IMR-90 (cell line): ENCODE measurements at regions not wholly inside any gene's neighbourhood (a gene's known extent, or its start where the extent isn't known, plus 50 kb on each side); places are given as distances from the start of the nearest gene placed in this dataset.

Experiments used
- ATAC-seq: fragments of 200-7000 bp; cut with Tn5 transposase; 2 replicates; pipeline ENCODE4 v1.9.1; 2020; ENCODE audit warnings: low read depth, mild to moderate bottlenecking, moderate library complexity
- BruUV-seq: library from RNA; stranded (reverse); fragments of 400-500 nt; replicated peaks from 2 replicates; lab custom pipeline; 2021; lab: Mats Ljungman, UMichigan
- CTCF ChIA-PET: fragments of 300-600 bp; formaldehyde crosslinking; extraction: SDS; loops from one replicate; lab custom pipeline; 2021; ENCODE audit warnings: antibody characterized with exemption; lab: Yijun Ruan, JAX
- POLR2A ChIA-PET: fragments of 300-600 bp; sonication (Branson Sonifier 250); formaldehyde crosslinking; loops from one replicate; lab custom pipeline; 2022; ENCODE audit warnings: antibody characterized with exemption; ENCODE audit not compliant: unreplicated experiment; lab: Charles Lee
- DNase-seq: peaks from one replicate; pipeline ENCODE4 v3.0.0; 2013
- H2AFZ ChIP-seq: replicated peaks from 2 replicates; pipeline ENCODE3; 2013; ENCODE audit warnings: low read length, mild to moderate bottlenecking; ENCODE audit not compliant: poor library complexity
- H2AK5ac ChIP-seq: 2 replicates; pipeline ENCODE4 v1.6.1; 2013; ENCODE audit warnings: low read depth, low read length, inconsistent platforms
- H2AK9ac ChIP-seq: replicated peaks from 2 replicates; pipeline ENCODE3; 2013; ENCODE audit warnings: mild to moderate bottlenecking, low read depth, low read length, moderate library complexity; ENCODE audit not compliant: poor library complexity
- H2BK120ac ChIP-seq: 2 replicates; pipeline ENCODE4 v1.6.1; 2013; ENCODE audit warnings: low read depth, low read length, inconsistent platforms
- H2BK15ac ChIP-seq: 3 replicates; pipeline ENCODE4 v1.6.1; 2013; ENCODE audit warnings: low read depth, low read length, inconsistent platforms
- H2BK20ac ChIP-seq: 2 replicates; pipeline ENCODE4 v1.6.1; 2013; ENCODE audit warnings: low read depth, mild to moderate bottlenecking, inconsistent platforms, low read length, moderate library complexity
- H2BK5ac ChIP-seq: 2 replicates; pipeline ENCODE4 v1.6.1; 2013; ENCODE audit warnings: mild to moderate bottlenecking, low read depth, low read length, inconsistent platforms; ENCODE audit not compliant: poor library complexity, severe bottlenecking
- H3K14ac ChIP-seq: replicated peaks from 2 replicates; pipeline ENCODE4 v1.6.1; 2013; ENCODE audit warnings: low read depth, low read length, inconsistent platforms
- H3K18ac ChIP-seq: 2 replicates; pipeline ENCODE4 v1.6.1; 2013; ENCODE audit warnings: low read depth, low read length, control low read depth
- H3K23ac ChIP-seq: 2 replicates; pipeline ENCODE4 v1.6.1; 2013; ENCODE audit warnings: low read depth, low read length, inconsistent platforms
- H3K27ac ChIP-seq: 2 replicates; pipeline ENCODE4 v1.5.1; 2013; ENCODE audit warnings: mild to moderate bottlenecking, control low read depth, low read length; ENCODE audit not compliant: insufficient read depth
- H3K27me3 ChIP-seq: 2 replicates; pipeline ENCODE4 v1.6.1; 2013; ENCODE audit warnings: low read length; ENCODE audit not compliant: control insufficient read depth, insufficient read depth
- H3K36me3 ChIP-seq: 2 replicates; pipeline ENCODE4 v1.6.1; 2013; ENCODE audit warnings: low read length, mixed read lengths; ENCODE audit not compliant: control insufficient read depth, insufficient read depth
- H3K4ac ChIP-seq: 2 replicates; pipeline ENCODE4 v1.6.1; 2013; ENCODE audit warnings: low read depth, low read length, inconsistent platforms
- H3K4me1 ChIP-seq: 2 replicates; pipeline ENCODE4 v1.6.1; 2013; ENCODE audit warnings: low read length, mixed read lengths; ENCODE audit not compliant: control insufficient read depth, insufficient read depth
- H3K4me2 ChIP-seq: 2 replicates; pipeline ENCODE4 v1.6.1; 2013; ENCODE audit warnings: low read depth, mild to moderate bottlenecking, control low read depth, low read length, moderate library complexity
- H3K4me3 ChIP-seq: 2 replicates; pipeline ENCODE4 v1.5.1; 2013; ENCODE audit warnings: low read depth, mild to moderate bottlenecking, control low read depth, low read length, moderate library complexity; ENCODE audit not compliant: insufficient read depth
- H3K56ac ChIP-seq: 2 replicates; pipeline ENCODE4 v1.6.1; 2013; ENCODE audit warnings: low read length, inconsistent platforms; ENCODE audit not compliant: insufficient read depth; ENCODE audit errors: extremely low read depth
- H3K79me1 ChIP-seq, 2 experiments: 2 replicates each; pipeline ENCODE4 v1.6.1; 2013; ENCODE audit warnings: low read length in 2 of 2, inconsistent platforms in 1 of 2, low read depth in 1 of 2
- H3K9ac ChIP-seq: 2 replicates; pipeline ENCODE4 v1.6.1; 2013; ENCODE audit warnings: low read depth, low read length, control low read depth
- H3K9me1 ChIP-seq: 2 replicates; pipeline ENCODE4 v1.6.1; 2013; ENCODE audit warnings: low read length, inconsistent platforms; ENCODE audit not compliant: insufficient read depth
- H3K9me3 ChIP-seq: 2 replicates; pipeline ENCODE4 v1.6.1; 2013; ENCODE audit warnings: low read length; ENCODE audit not compliant: control insufficient read depth, insufficient read depth
- H4K20me1 ChIP-seq: 2 replicates; pipeline ENCODE4 v1.6.1; 2013; ENCODE audit warnings: low read length, inconsistent platforms; ENCODE audit not compliant: insufficient read depth
- H4K5ac ChIP-seq: 2 replicates; pipeline ENCODE4 v1.6.1; 2013; ENCODE audit warnings: mild to moderate bottlenecking, low read depth, low read length, control low read depth
- H4K8ac ChIP-seq, 2 experiments: 2 replicates each; pipeline ENCODE4 v1.6.1; 2013; ENCODE audit warnings: low read depth in 2 of 2, low read length in 2 of 2, control low read depth in 1 of 2, inconsistent platforms in 1 of 2
- H4K91ac ChIP-seq: 2 replicates; pipeline ENCODE4 v1.6.1; 2013; ENCODE audit warnings: low read depth, low read length, inconsistent platforms; ENCODE audit not compliant: insufficient read depth
- BHLHE40 ChIP-seq: fragments of 150-350 bp; IDR thresholded peaks from 2 replicates; pipeline ENCODE4 v1.6.1; 2016; ENCODE audit warnings: mild to moderate bottlenecking, low read depth, low read length
- CEBPB ChIP-seq: IDR thresholded peaks from 2 replicates; pipeline ENCODE4 v1.6.1; 2012; ENCODE audit warnings: low read depth, low read length, improper control_type of control experiment
- CHD1 ChIP-seq: IDR thresholded peaks from 2 replicates; pipeline ENCODE4 v1.6.1; 2012; ENCODE audit warnings: low read depth, low read length, improper control_type of control experiment
- FOS ChIP-seq: fragments of 150-350 bp; IDR thresholded peaks from 2 replicates; pipeline ENCODE4 v1.6.1; 2016; ENCODE audit warnings: low read depth, low read length
- MAFK ChIP-seq: IDR thresholded peaks from 2 replicates; pipeline ENCODE4 v1.6.1; 2012; ENCODE audit warnings: low read depth, low read length, improper control_type of control experiment
- MAZ ChIP-seq: IDR thresholded peaks from 2 replicates; pipeline ENCODE4 v1.6.1; 2012; ENCODE audit warnings: low read depth, mild to moderate bottlenecking, low read length, improper control_type of control experiment, moderate library complexity, borderline replicate concordance
- MXI1 ChIP-seq: IDR thresholded peaks from 2 replicates; pipeline ENCODE4 v1.6.1; 2012; ENCODE audit warnings: low read depth, mild to moderate bottlenecking, low read length, moderate library complexity, borderline replicate concordance
- NFE2L2 ChIP-seq: fragments of 150-350 bp; IDR thresholded peaks from 2 replicates; pipeline ENCODE4 v1.6.1; 2016; ENCODE audit warnings: low read depth, mild to moderate bottlenecking, low read length
- POLR2A ChIP-seq: IDR thresholded peaks from 2 replicates; pipeline ENCODE4 v1.6.1; 2012; ENCODE audit warnings: mild to moderate bottlenecking, low read depth, low read length
- RAD21 ChIP-seq: IDR thresholded peaks from 2 replicates; pipeline ENCODE4 v1.6.1; 2012; ENCODE audit warnings: low read length, improper control_type of control experiment
- RCOR1 ChIP-seq: IDR thresholded peaks from 2 replicates; pipeline ENCODE4 v1.6.1; 2012; ENCODE audit warnings: mild to moderate bottlenecking, low read length, improper control_type of control experiment; ENCODE audit not compliant: insufficient replicate concordance
- RFX5 ChIP-seq: IDR thresholded peaks from 2 replicates; pipeline ENCODE4 v1.8.0; 2012; ENCODE audit warnings: low read depth, mild to moderate bottlenecking, low read length, moderate library complexity
- SMC3 ChIP-seq: fragments of 150-350 bp; IDR thresholded peaks from 2 replicates; pipeline ENCODE4 v1.6.1; 2016; ENCODE audit warnings: low read depth, mild to moderate bottlenecking, antibody characterized with exemption, low read length, moderate library complexity
- WGBS, 2 experiments: methylation state at CpG; one replicate each; pipeline versions ENCODE4 v1.1.5 to v1.1.7; 2013; ENCODE audit warnings: missing lambda C conversion rate in 2 of 2; ENCODE audit not compliant: insufficient read length in 1 of 2; ENCODE audit errors: extremely low coverage in 2 of 2; 5-methylcytosine and 5-hydroxymethylcytosine counted together
- dilution Hi-C: fragments of 300-500 bp; cut with HindIII; formaldehyde crosslinking; loops from one replicate; pipeline ENCODE4 v1.14.3; 2018; ENCODE audit warnings: low sequenced_read_pairs; ENCODE audit not compliant: unreplicated experiment
- in situ Hi-C: fragments of 300-500 bp; cut with MboI; formaldehyde crosslinking; loops from 3 replicates; pipeline ENCODE4 v1.14.3; 2019; ENCODE audit warnings: low sequenced_read_pairs, inconsistent platforms, mixed read lengths
- intact Hi-C: fragments of 100-400 bp; cut with micrococcal nuclease; formaldehyde crosslinking; loops from 2 replicates; pipeline ENCODE4 v1.10.0; 2022
- TF ChIP-seq, protein P1 (sequence below): fragments of 150-350 bp; IDR thresholded peaks from 2 replicates; pipeline ENCODE4 v1.6.1; 2017; ENCODE audit warnings: mild to moderate bottlenecking, antibody characterized with exemption, low read length, low read depth
- TF ChIP-seq, protein P2 (sequence below): conservative IDR thresholded peaks from 2 replicates; pipeline ENCODE4 v1.5.1; 2012; ENCODE audit warnings: mild to moderate bottlenecking, low read depth, low read length, improper control_type of control experiment
- TF ChIP-seq, protein P3 (sequence below): fragments of 150-350 bp; IDR thresholded peaks from 2 replicates; pipeline ENCODE4 v1.6.1; 2016; ENCODE audit warnings: low read depth, mild to moderate bottlenecking, low read length, moderate library complexity, borderline replicate concordance

DNA sequence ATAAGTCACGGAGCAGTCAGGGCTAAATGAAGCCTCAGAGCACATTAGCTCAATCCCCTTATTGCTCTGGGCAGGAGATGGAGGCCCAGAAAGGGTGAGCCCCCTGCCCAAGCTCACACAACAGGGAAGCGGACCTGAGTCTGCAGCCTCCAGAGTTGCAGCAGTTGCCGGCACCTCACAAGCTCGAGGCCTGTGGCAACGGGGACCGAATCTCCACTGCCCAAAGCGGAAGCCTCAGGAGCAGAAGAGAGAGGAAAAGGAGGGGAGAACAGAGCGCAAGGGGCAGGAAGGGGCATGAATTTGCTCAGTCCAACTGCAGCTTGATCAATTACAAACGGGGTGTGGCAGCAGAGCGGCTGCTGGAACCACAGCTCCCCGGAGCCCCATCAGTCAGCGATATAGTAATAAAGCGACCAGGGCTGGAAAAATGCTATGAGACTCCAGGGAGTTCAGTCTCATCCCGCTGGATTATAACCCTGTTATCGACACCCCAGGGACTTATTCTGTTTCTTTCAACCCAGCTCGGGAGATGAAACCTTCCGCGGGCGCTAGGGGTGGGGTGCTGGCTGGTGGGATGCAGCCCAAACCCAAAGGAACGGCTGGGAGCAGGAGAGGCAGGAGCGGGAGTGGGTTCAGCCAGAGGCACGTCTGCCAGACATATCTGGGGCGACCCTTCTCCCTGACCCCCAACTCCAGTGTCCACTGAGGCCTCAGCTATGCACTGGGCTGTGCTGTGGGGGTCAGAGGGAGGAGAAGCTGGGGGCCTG is 219.7 kb upstream of the LINGO1 start:
- Histone ChIP-seq H3K9ac (no peak overlapping the region), H3K79me1 (no peaks in the 10 kb centered on the region), H3K9me1 (no peaks in the 10 kb centered on the region), H3K18ac (no peak overlapping the region), H3K27me3 (peaks cover 53% of the 10 kb centered on the region), H3K4me1 (no peaks in the 10 kb centered on the region), H4K20me1 (no peaks in the 10 kb centered on the region), H3K27ac (no peak overlapping the region), H2BK120ac (no peak overlapping the region), H3K4me2 (no peak overlapping the region), H3K4ac (no peak overlapping the region), H2BK15ac (no peak overlapping the region), H4K91ac (no peak overlapping the region), H3K23ac (no peak overlapping the region), H2BK5ac (no peak overlapping the region), H2AFZ (no peak overlapping the region), H2BK20ac (no peak overlapping the region), H4K8ac (no peak overlapping the region), H2AK9ac (no peak overlapping the region), H3K56ac (no peak overlapping the region), H3K9me3 (peaks cover 1% of the 10 kb centered on the region; the same call in 1 of the 2 replicates), H3K36me3 (no peaks in the 10 kb centered on the region), H3K14ac (no peak overlapping the region), H2AK5ac (no peak overlapping the region), H3K4me3 (no peak overlapping the region), H4K5ac (no peak overlapping the region)
- dilution Hi-C loops = no loop called here
- in situ Hi-C loops = no loop called here
- CTCF ChIA-PET = no interaction called here
- POLR2A ChIA-PET = no interaction called here
- WGBS, 2 experiments = 45% methylated on average over 6 of the region's 23 CpGs; no CpG with 5 or more reads in 1 of the 2 experiments
- DNase-seq (no peak), ATAC-seq (no peak)
- intact Hi-C loops = no loop called here
- no TSS peak for BruUV-seq
- no peak for TF ChIP-seq MAFK
- TF ChIP-seq CEBPB = no peak
- no peak for TF ChIP-seq RCOR1
- no peak for TF ChIP-seq SMC3
- TF ChIP-seq, protein P1, sequence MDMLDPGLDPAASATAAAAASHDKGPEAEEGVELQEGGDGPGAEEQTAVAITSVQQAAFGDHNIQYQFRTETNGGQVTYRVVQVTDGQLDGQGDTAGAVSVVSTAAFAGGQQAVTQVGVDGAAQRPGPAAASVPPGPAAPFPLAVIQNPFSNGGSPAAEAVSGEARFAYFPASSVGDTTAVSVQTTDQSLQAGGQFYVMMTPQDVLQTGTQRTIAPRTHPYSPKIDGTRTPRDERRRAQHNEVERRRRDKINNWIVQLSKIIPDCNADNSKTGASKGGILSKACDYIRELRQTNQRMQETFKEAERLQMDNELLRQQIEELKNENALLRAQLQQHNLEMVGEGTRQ = no peak
- TF ChIP-seq, protein P2, sequence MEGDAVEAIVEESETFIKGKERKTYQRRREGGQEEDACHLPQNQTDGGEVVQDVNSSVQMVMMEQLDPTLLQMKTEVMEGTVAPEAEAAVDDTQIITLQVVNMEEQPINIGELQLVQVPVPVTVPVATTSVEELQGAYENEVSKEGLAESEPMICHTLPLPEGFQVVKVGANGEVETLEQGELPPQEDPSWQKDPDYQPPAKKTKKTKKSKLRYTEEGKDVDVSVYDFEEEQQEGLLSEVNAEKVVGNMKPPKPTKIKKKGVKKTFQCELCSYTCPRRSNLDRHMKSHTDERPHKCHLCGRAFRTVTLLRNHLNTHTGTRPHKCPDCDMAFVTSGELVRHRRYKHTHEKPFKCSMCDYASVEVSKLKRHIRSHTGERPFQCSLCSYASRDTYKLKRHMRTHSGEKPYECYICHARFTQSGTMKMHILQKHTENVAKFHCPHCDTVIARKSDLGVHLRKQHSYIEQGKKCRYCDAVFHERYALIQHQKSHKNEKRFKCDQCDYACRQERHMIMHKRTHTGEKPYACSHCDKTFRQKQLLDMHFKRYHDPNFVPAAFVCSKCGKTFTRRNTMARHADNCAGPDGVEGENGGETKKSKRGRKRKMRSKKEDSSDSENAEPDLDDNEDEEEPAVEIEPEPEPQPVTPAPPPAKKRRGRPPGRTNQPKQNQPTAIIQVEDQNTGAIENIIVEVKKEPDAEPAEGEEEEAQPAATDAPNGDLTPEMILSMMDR = no peak
- TF ChIP-seq CHD1 = no peak
- TF ChIP-seq MAZ = no peak
- no peak for TF ChIP-seq RFX5
- no peak for TF ChIP-seq POLR2A
- TF ChIP-seq NFE2L2 = no peak
- no peak for TF ChIP-seq BHLHE40
- TF ChIP-seq RAD21 = no peak
- no peak for TF ChIP-seq FOS
- TF ChIP-seq, protein P3, sequence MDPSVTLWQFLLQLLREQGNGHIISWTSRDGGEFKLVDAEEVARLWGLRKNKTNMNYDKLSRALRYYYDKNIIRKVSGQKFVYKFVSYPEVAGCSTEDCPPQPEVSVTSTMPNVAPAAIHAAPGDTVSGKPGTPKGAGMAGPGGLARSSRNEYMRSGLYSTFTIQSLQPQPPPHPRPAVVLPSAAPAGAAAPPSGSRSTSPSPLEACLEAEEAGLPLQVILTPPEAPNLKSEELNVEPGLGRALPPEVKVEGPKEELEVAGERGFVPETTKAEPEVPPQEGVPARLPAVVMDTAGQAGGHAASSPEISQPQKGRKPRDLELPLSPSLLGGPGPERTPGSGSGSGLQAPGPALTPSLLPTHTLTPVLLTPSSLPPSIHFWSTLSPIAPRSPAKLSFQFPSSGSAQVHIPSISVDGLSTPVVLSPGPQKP = no peak
- TF ChIP-seq MXI1 = no peak
